Astrocyte of the spinal cord (primary cell): ENCODE measurements at regions not wholly inside any gene's neighbourhood (a gene's known extent, or its start where the extent isn't known, plus 50 kb on each side); places are given as distances from the start of the nearest gene placed in this dataset.

Source experiments
- DNase-seq: peaks from one replicate; pipeline ENCODE4 v3.0.0; 2011; ENCODE audit warnings: low read depth, low spot score
- H3K4me3 ChIP-seq: 2 replicates; pipeline ENCODE4 v1.5.1; 2011; ENCODE audit warnings: low read depth, mild to moderate bottlenecking, low read length, moderate library complexity
- in situ Hi-C: cut with HindIII; loops from 2 replicates; pipeline ENCODE4 v1.10.0; 2017; ENCODE audit warnings: low sequenced_read_pairs
- TF ChIP-seq, protein P1 (sequence below): IDR thresholded peaks from 2 replicates; pipeline ENCODE4 v1.5.1; 2012; ENCODE audit warnings: low read depth, mild to moderate bottlenecking, low read length, inconsistent platforms

- no peak for DNase-seq
Measured at GRCh38 chr3:127337911-127338531, 50.2 kb upstream of the PRR20G start.

More at GRCh38 chr3:127337911-127338531, 50.2 kb upstream of the PRR20G start:
- TF ChIP-seq, protein P1, sequence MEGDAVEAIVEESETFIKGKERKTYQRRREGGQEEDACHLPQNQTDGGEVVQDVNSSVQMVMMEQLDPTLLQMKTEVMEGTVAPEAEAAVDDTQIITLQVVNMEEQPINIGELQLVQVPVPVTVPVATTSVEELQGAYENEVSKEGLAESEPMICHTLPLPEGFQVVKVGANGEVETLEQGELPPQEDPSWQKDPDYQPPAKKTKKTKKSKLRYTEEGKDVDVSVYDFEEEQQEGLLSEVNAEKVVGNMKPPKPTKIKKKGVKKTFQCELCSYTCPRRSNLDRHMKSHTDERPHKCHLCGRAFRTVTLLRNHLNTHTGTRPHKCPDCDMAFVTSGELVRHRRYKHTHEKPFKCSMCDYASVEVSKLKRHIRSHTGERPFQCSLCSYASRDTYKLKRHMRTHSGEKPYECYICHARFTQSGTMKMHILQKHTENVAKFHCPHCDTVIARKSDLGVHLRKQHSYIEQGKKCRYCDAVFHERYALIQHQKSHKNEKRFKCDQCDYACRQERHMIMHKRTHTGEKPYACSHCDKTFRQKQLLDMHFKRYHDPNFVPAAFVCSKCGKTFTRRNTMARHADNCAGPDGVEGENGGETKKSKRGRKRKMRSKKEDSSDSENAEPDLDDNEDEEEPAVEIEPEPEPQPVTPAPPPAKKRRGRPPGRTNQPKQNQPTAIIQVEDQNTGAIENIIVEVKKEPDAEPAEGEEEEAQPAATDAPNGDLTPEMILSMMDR, result no peak
- H3K4me3 ChIP-seq, result no peak overlapping the region
- in situ Hi-C loops, result no loop called here
